ENCODE measurements at regions not wholly inside any gene's neighbourhood (a gene's known extent, or its start where the extent isn't known, plus 50 kb on each side); places are given as distances from the start of the nearest gene placed in this dataset.

DNA sequence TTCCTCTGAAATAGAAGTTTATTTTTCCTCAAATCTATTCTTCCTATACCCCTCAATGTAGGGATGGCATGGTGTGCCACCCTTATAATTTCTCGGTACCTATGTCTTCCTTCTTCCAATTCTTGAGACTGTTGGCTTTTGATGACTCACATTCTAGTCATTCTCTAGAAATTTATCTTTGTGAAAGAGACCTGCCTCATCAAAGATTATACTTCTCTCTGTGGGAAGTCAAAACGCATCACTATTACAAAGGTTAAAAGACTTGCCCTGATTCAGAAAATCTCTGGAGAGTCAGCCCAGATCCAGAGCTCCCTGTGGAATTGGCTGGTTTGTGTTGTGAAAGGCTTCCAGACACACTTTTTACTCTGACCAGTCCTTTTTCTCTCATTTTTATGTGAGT is 65.9 kb upstream of the FSTL5 start:
- no peaks in the 10 kb centered on the region for H3K36me3 ChIP-seq (ENCODE audit: control insufficient read depth in 2 of 4, insufficient read depth in 4 of 4, low read length in 3 of 4)
- H3K23me2 ChIP-seq (ENCODE audit: low read depth, low read length), result no peaks in the 10 kb centered on the region
- no peak overlapping the region for H2BK20ac ChIP-seq (ENCODE audit: low read length)
- no peaks in the 10 kb centered on the region for H3K79me1 ChIP-seq (ENCODE audit: low read depth, low read length)
- no peak overlapping the region for H3K4me2 ChIP-seq (ENCODE audit: insufficient read depth in 1 of 2, low read depth in 2 of 2, low read length in 2 of 2)
- no peak overlapping the region for H3K23ac ChIP-seq (ENCODE audit: insufficient read length)
- no peaks in the 10 kb centered on the region for H3K79me2 ChIP-seq (ENCODE audit: control insufficient read depth in 1 of 2, insufficient read depth in 2 of 2, low read length in 2 of 2)
- no peak overlapping the region for H2AFZ ChIP-seq (ENCODE audit: low read length)
- no peaks in the 10 kb centered on the region for H3K9me3 ChIP-seq (ENCODE audit: insufficient read depth in 2 of 2, low read depth in 1 of 2, low read length in 1 of 2)
- no peak overlapping the region for H2AK5ac ChIP-seq (ENCODE audit: low read depth, low read length)
- 89% methylated on average over 2 of the region's 2 CpGs; no CpG with 5 or more reads in 1 of the 2 experiments for WGBS, 2 experiments (ENCODE audit: extremely low coverage in 1 of 2, insufficient coverage in 1 of 2, insufficient read length in 1 of 2, insufficient replicate concordance in 2 of 2, low coverage in 1 of 2, low lambda C conversion rate in 2 of 2, missing lambda C conversion rate in 1 of 2)
- no peak overlapping the region for H3K4me3 ChIP-seq (ENCODE audit: extremely low read depth in 1 of 4, insufficient read depth in 2 of 4, low read depth in 3 of 4, low read length in 4 of 4)
- no peak overlapping the region for H3K14ac ChIP-seq (ENCODE audit: insufficient read length)
- no peak overlapping the region for H4K5ac ChIP-seq (ENCODE audit: insufficient read length, low read depth, low read length)
- no peak overlapping the region for H3K56ac ChIP-seq (replicated peaks; ENCODE audit: insufficient read length, low read depth, low read length)
- ChIA-PET POLR2A (ENCODE audit: partially characterized antibody) (no interaction called here), CTCF (ENCODE audit: partially characterized antibody) (no interaction called here)
- FAIRE-seq (no peak), DNase-seq (ENCODE audit: low read depth in 1 of 2, low spot score in 2 of 2) (no peak)
- no peak overlapping the region for H4K91ac ChIP-seq (replicated peaks; ENCODE audit: insufficient read length, low read length)
- H4K20me1 ChIP-seq (replicated peaks in 1 of 2; ENCODE audit: control insufficient read depth in 1 of 2, insufficient read depth in 2 of 2, low read length in 2 of 2), result no peaks in the 10 kb centered on the region
- no peak overlapping the region for H2BK15ac ChIP-seq (ENCODE audit: low read length)
- no peak overlapping the region for H2BK12ac ChIP-seq (ENCODE audit: low read depth, low read length)
- no peak overlapping the region for H3K4ac ChIP-seq (replicated peaks; ENCODE audit: insufficient read length, low read depth, low read length)
- H3K27ac ChIP-seq (ENCODE audit: low read depth, low read length), result no peak overlapping the region
- no peaks in the 10 kb centered on the region for H3K27me3 ChIP-seq (replicated peaks in 1 of 4; ENCODE audit: control insufficient read depth in 3 of 4, extremely low read depth in 1 of 4, insufficient read depth in 3 of 4, low read length in 3 of 4)
- no peak overlapping the region for H2BK5ac ChIP-seq (ENCODE audit: low read depth, low read length)
- no peak overlapping the region for H3K9ac ChIP-seq (replicated peaks in 1 of 4; ENCODE audit: extremely low read depth in 1 of 4, low read depth in 3 of 4, low read length in 3 of 4)
- no peaks in the 10 kb centered on the region for H3K4me1 ChIP-seq (replicated peaks in 1 of 4; ENCODE audit: control insufficient read depth in 3 of 4, insufficient read depth in 4 of 4, low read length in 3 of 4)
- no peak overlapping the region for H2BK120ac ChIP-seq (replicated peaks; ENCODE audit: low read depth, low read length)
- no peak overlapping the region for H3K18ac ChIP-seq (ENCODE audit: extremely low read depth, low read length)
- H4K8ac ChIP-seq (ENCODE audit: extremely low read depth, insufficient read depth, low read length), result no peak overlapping the region
- no peak for TF ChIP-seq BACH1 (IDR thresholded peaks at IDR 0.05; ENCODE audit: low read length)

Measured in H1 (cell line).